HG03108 (cell line): ENCODE measurements at regions not wholly inside any gene's neighbourhood (a gene's known extent, or its start where the extent isn't known, plus 50 kb on each side); places are given as distances from the start of the nearest gene placed in this dataset.

Source experiments
- ATAC-seq: cut with Tn5 transposase; IDR thresholded peaks from one replicate; pipeline ENCODE4 v1.9.1; 2021; ENCODE audit warnings: moderate library complexity; ENCODE audit not compliant: unreplicated experiment

- no peak for ATAC-seq
These were observed 1272.6 kb downstream of the AACS start for GRCh38 chr12:126337556-126338441.

GRCh38 chr12:126342866-126343265, 1277.6 kb downstream of the AACS start:
- no peak for ATAC-seq

- ATAC-seq: no peak
These were observed 1278.1 kb downstream of the AACS start for GRCh38 chr12:126343321-126343720.

- no peak for ATAC-seq
These were observed 1280.9 kb downstream of the AACS start for GRCh38 chr12:126346087-126346486.

GRCh38 chr12:126347421-126347820, 1282.2 kb downstream of the AACS start:
- no peak for ATAC-seq

GRCh38 chr12:126349383-126349782, 1284.1 kb downstream of the AACS start:
- ATAC-seq: no peak

- no peak for ATAC-seq
These were observed 1288.4 kb downstream of the AACS start for GRCh38 chr12:126353604-126354003.

GRCh38 chr12:126354633-126355032, 1289.4 kb downstream of the AACS start:
- ATAC-seq: no peak

- ATAC-seq: no peak
These were observed 1290.1 kb downstream of the AACS start for GRCh38 chr12:126355346-126355745.

- ATAC-seq: no peak
These were observed 1293.6 kb downstream of the AACS start for GRCh38 chr12:126358806-126359205.

GRCh38 chr12:126359216-126359615, 1294.0 kb downstream of the AACS start:
- no peak for ATAC-seq

- no peak for ATAC-seq
These were observed 1296.6 kb downstream of the AACS start for GRCh38 chr12:126361804-126362203.

- no peak for ATAC-seq
These were observed 1297.3 kb downstream of the AACS start for GRCh38 chr12:126362493-126362892.

GRCh38 chr12:126362964-126363363, 1297.7 kb downstream of the AACS start:
- no peak for ATAC-seq

GRCh38 chr12:126369487-126370463, 1304.5 kb downstream of the AACS start:
- no peak for ATAC-seq

GRCh38 chr12:126383506-126383905, 1318.3 kb downstream of the AACS start:
- no peak for ATAC-seq

- no peak for ATAC-seq
These were observed 1318.9 kb downstream of the AACS start for GRCh38 chr12:126384026-126384564.

- ATAC-seq: no peak
These were observed 1320.5 kb downstream of the AACS start for GRCh38 chr12:126385785-126386184.

GRCh38 chr12:126389220-126389841, 1324.1 kb downstream of the AACS start:
- ATAC-seq: no peak

- no peak for ATAC-seq
These were observed 1324.7 kb downstream of the AACS start for GRCh38 chr12:126389961-126390360.
